Breast epithelium (tissue), 3 donors: ENCODE measurements at regions not wholly inside any gene's neighbourhood (a gene's known extent, or its start where the extent isn't known, plus 50 kb on each side); places are given as distances from the start of the nearest gene placed in this dataset.

Experiments
- POLR2A ChIP-seq: fragments of 450-650 bp; IDR thresholded peaks from one replicate; pipeline ENCODE4 v1.6.1; 2016; ENCODE audit warnings: antibody characterized with exemption, mild to moderate bottlenecking, moderate library complexity
- POLR2AphosphoS5 ChIP-seq, 3 donors: sonication (generic); formaldehyde crosslinking; IDR thresholded peaks; one replicate each; pipeline ENCODE4 v1.6.1; 2017; ENCODE audit warnings: antibody characterized with exemption in 3 of 3
- TF ChIP-seq, protein P1 (sequence below), 3 donors: fragments of 450-650 bp; IDR thresholded peaks; one replicate each; pipeline ENCODE4 v1.5.1; 2016 to 2017; ENCODE audit warnings: antibody characterized with exemption in 3 of 3, mild to moderate bottlenecking in 3 of 3, moderate library complexity in 3 of 3

DNA sequence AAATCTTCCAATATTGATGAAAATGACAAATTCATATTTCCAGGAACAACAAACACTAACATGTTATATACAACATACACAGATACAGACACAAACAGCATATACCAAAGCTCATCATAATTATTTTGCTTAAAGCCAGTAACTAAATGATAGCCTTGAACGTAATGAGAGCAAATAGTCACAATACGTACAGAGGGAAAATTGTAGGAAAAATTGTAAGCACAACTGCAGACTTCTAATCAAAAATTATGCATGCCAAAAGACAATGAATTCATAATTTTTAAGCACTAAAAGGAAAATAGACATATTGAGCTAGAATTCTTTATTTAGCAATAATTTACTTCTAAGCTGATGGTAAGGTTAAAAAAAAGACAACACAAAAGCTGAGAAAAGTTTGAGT lies 1466.9 kb upstream of the CELF2 start:
- TF ChIP-seq POLR2A (no peak), POLR2AphosphoS5 (IDR thresholded peaks at IDR 0.05) (no peak)
- TF ChIP-seq, protein P1, sequence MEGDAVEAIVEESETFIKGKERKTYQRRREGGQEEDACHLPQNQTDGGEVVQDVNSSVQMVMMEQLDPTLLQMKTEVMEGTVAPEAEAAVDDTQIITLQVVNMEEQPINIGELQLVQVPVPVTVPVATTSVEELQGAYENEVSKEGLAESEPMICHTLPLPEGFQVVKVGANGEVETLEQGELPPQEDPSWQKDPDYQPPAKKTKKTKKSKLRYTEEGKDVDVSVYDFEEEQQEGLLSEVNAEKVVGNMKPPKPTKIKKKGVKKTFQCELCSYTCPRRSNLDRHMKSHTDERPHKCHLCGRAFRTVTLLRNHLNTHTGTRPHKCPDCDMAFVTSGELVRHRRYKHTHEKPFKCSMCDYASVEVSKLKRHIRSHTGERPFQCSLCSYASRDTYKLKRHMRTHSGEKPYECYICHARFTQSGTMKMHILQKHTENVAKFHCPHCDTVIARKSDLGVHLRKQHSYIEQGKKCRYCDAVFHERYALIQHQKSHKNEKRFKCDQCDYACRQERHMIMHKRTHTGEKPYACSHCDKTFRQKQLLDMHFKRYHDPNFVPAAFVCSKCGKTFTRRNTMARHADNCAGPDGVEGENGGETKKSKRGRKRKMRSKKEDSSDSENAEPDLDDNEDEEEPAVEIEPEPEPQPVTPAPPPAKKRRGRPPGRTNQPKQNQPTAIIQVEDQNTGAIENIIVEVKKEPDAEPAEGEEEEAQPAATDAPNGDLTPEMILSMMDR (IDR thresholded peaks at IDR 0.05): no peak
